Vagina (tissue), 2 donors: ENCODE measurements at regions not wholly inside any gene's neighbourhood (a gene's known extent, or its start where the extent isn't known, plus 50 kb on each side); places are given as distances from the start of the nearest gene placed in this dataset.

Experiments
- DNase-seq, 2 donors: peaks; one replicate each; pipeline ENCODE4 v3.0.0-alpha.2; 2017; ENCODE audit errors: extremely low spot score in 2 of 2
- H3K27ac ChIP-seq: fragments of 200-600 bp; sonication (generic); one replicate; pipeline ENCODE4 v1.5.1; 2019
- H3K27me3 ChIP-seq: fragments of 200-600 bp; sonication (generic); one replicate; pipeline ENCODE4 v1.5.1; 2019
- H3K36me3 ChIP-seq, 2 donors: fragments of 200-600 bp; sonication (generic); one replicate each; pipeline ENCODE4 v1.5.1; 2017 to 2019
- H3K4me1 ChIP-seq: fragments of 200-600 bp; sonication (generic); one replicate; pipeline ENCODE4 v1.5.1; 2019
- H3K4me3 ChIP-seq, 2 donors: fragments of 200-600 bp; sonication (generic); 1 replicate in 1 of 2; 2 replicates in 1 of 2; pipeline ENCODE4 v1.5.1; 2016 to 2019
- H3K9me3 ChIP-seq: fragments of 200-600 bp; sonication (generic); one replicate; pipeline ENCODE4 v1.5.1; 2019
- POLR2A ChIP-seq, 2 donors: fragments of 450-650 bp; IDR thresholded peaks; one replicate each; pipeline ENCODE4 v1.6.1; 2017; ENCODE audit warnings: antibody characterized with exemption in 2 of 2, mild to moderate bottlenecking in 2 of 2, moderate library complexity in 2 of 2
- POLR2AphosphoS5 ChIP-seq, 2 donors: sonication (generic); formaldehyde crosslinking; IDR thresholded peaks; one replicate each; pipeline ENCODE4 v1.9.0; 2017; ENCODE audit warnings: antibody characterized with exemption in 2 of 2, mild to moderate bottlenecking in 2 of 2, low read depth in 1 of 2; ENCODE audit not compliant: insufficient read depth in 1 of 2
- intact Hi-C: fragments of 100-400 bp; cut with DNase I; formaldehyde crosslinking; loops from one replicate; pipeline ENCODE4 v1.15.1; 2023
- TF ChIP-seq, protein P1 (sequence below), 3 experiments: fragments of 450-650 bp in 2 of 3; fragments of 200-600 bp in 1 of 3; sonication (generic) in 1 of 3; IDR thresholded peaks; one replicate each; pipeline ENCODE4 v1.5.1; 2017 to 2019; ENCODE audit warnings: antibody characterized with exemption in 3 of 3, mild to moderate bottlenecking in 2 of 3, moderate library complexity in 2 of 3

DNA sequence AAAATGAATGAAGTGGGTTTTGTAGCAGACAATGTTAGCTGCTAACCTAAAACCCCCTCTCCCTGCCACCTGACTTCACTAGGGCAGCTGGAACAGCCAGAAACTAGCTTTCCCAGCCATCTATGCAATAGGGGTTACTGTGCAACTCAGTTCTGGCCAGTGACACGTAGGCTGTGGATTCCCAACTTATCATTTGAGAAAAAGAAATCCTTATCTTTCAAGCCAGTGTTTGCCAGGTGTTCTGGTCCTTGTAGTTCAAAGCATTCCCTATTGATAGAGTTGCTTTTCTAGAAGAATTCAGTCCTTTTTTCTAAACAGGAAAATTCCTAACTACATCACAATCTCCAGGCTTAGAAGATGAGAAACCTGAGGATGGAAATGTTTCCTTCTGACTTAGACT lies 144.5 kb upstream of the ELAC2 start:
- Histone ChIP-seq H3K4me1 (no peaks in the 10 kb centered on the region), H3K36me3 (no peaks in the 10 kb centered on the region), H3K27ac (no peak overlapping the region), H3K4me3 (no peak overlapping the region), H3K27me3 (no peaks in the 10 kb centered on the region), H3K9me3 (no peaks in the 10 kb centered on the region)
- intact Hi-C loops, result no loop called here
- TF ChIP-seq POLR2A (IDR thresholded peaks at IDR 0.05) (no peak), POLR2AphosphoS5 (IDR thresholded peaks at IDR 0.05; ENCODE audit: insufficient read depth in 1 of 2, low read depth in 1 of 2) (no peak)
- TF ChIP-seq, protein P1, sequence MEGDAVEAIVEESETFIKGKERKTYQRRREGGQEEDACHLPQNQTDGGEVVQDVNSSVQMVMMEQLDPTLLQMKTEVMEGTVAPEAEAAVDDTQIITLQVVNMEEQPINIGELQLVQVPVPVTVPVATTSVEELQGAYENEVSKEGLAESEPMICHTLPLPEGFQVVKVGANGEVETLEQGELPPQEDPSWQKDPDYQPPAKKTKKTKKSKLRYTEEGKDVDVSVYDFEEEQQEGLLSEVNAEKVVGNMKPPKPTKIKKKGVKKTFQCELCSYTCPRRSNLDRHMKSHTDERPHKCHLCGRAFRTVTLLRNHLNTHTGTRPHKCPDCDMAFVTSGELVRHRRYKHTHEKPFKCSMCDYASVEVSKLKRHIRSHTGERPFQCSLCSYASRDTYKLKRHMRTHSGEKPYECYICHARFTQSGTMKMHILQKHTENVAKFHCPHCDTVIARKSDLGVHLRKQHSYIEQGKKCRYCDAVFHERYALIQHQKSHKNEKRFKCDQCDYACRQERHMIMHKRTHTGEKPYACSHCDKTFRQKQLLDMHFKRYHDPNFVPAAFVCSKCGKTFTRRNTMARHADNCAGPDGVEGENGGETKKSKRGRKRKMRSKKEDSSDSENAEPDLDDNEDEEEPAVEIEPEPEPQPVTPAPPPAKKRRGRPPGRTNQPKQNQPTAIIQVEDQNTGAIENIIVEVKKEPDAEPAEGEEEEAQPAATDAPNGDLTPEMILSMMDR (IDR thresholded peaks at IDR 0.05), result no peak
- no peak for DNase-seq

DNA sequence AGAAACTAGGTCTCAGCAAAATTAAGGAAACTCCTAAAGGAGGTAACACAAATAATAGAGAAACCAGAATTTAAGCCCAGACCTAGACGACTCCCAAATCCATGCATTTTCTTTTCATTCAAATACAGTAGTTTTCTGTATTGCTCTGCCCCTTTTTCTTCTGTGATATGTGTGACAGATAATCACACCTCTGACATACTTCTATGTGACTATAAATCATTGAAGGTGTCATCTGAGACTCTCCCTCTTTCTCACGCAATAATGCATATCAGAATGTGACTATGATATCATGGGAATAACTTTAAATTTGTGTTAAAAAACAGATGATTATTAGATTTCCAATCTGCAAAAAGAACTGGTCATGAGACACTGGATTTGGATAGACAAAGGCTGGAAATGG lies 143.0 kb upstream of the ELAC2 start:
- H3K27me3 ChIP-seq, result no peaks in the 10 kb centered on the region
- no peak for DNase-seq
- no peaks in the 10 kb centered on the region for H3K36me3 ChIP-seq
- H3K9me3 ChIP-seq, result no peaks in the 10 kb centered on the region
- no peak overlapping the region for H3K4me3 ChIP-seq
- intact Hi-C loops, result no loop called here
- no peak for TF ChIP-seq POLR2AphosphoS5 (IDR thresholded peaks at IDR 0.05; ENCODE audit: insufficient read depth in 1 of 2, low read depth in 1 of 2)
- TF ChIP-seq POLR2A (IDR thresholded peaks at IDR 0.05), result no peak
- TF ChIP-seq, protein P1 (IDR thresholded peaks at IDR 0.05), result no peak
- no peaks in the 10 kb centered on the region for H3K4me1 ChIP-seq
- H3K27ac ChIP-seq, result no peak overlapping the region

DNA sequence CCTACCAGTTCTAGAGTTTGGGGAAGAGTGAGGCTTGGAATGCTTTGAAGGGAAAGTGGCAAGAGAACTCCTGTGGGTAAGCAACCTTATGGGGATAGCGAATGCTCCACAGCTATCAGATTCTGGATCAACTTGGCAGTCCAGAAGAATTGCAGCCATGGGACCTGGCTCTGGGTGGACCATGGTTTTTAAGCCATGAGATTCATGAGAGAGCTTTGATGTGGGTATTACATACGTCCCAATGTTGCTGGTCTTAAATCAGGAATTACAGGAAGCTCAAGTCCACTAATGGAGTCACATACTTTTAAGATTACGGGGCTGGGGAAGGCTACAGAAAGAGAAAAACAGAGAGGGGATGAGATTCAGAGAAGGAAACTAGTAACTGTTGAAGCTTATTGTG lies 142.5 kb upstream of the ELAC2 start:
- Histone ChIP-seq H3K4me3 (no peak overlapping the region), H3K27me3 (no peaks in the 10 kb centered on the region), H3K4me1 (no peaks in the 10 kb centered on the region), H3K27ac (no peak overlapping the region), H3K36me3 (no peaks in the 10 kb centered on the region), H3K9me3 (no peaks in the 10 kb centered on the region)
- DNase-seq, result no peak
- no peak for TF ChIP-seq POLR2A (IDR thresholded peaks at IDR 0.05)
- TF ChIP-seq, protein P1 (IDR thresholded peaks at IDR 0.05), result no peak
- no peak for TF ChIP-seq POLR2AphosphoS5 (IDR thresholded peaks at IDR 0.05; ENCODE audit: insufficient read depth in 1 of 2, low read depth in 1 of 2)
- intact Hi-C loops, result no loop called here

DNA sequence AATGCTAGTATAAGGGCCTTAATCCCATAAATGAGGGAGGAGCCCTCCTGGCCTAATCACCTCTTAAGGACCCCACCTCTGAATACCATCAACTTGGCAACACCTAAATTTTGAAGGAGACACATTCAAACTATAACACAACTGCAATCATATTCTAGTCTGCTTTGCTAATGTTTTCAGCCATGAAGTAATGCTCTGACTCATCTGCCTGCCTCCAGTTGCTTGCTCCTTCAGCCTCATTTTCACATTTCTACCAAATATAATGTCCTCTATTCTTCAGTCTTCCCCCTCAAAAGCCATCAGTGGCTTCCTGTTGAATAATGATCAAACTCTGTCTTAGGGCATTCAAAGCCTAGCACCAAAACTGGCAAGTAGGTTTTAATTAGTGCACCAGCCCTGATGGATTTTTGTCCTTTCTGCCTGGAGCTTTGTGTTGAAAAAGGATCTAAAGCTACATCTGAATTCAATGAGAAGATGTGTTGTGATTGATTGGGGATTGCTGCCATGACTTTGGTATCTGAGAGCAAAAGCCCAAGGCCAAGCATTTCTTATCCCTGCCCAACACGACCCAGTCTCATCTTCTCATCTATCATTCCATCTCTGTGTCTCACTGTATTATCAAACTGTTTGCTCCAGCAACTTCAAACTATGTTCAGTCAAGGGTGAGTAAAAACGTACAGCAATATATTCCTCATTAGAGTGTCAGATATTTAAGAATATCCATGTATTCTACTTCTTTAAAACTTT lies 140.8 kb upstream of the ELAC2 start:
- no peak overlapping the region for H3K4me3 ChIP-seq
- no peaks in the 10 kb centered on the region for H3K27me3 ChIP-seq
- no peak overlapping the region for H3K27ac ChIP-seq
- H3K9me3 ChIP-seq, result no peaks in the 10 kb centered on the region
- intact Hi-C loops, result no loop called here
- no peak for DNase-seq
- H3K4me1 ChIP-seq, result no peaks in the 10 kb centered on the region
- TF ChIP-seq POLR2AphosphoS5 (IDR thresholded peaks at IDR 0.05; ENCODE audit: insufficient read depth in 1 of 2, low read depth in 1 of 2), result no peak
- TF ChIP-seq, protein P1 (IDR thresholded peaks at IDR 0.05), result no peak
- TF ChIP-seq POLR2A (IDR thresholded peaks at IDR 0.05), result no peak
- H3K36me3 ChIP-seq, result no peaks in the 10 kb centered on the region

DNA sequence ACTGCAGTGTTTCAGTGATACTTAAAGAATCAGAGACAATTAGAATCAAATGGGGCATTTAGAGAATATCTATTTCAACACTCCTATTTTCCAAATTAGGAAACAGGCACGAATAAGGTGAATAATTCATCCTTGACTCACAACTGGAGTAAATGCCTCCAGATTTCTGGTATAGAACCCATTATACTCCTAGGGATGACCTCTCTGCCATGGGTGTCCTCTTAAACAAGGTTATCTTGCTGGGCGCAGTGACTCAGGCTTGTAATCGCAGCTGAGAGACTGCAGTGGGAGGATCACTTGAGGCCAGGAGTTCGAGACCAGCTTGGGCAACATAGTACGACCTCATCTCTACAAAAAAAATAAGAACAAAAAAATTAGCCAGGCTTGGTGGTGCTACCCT lies 139.8 kb upstream of the ELAC2 start:
- TF ChIP-seq, protein P1 (IDR thresholded peaks at IDR 0.05), result no peak
- TF ChIP-seq POLR2A (IDR thresholded peaks at IDR 0.05) (no peak), POLR2AphosphoS5 (IDR thresholded peaks at IDR 0.05; ENCODE audit: insufficient read depth in 1 of 2, low read depth in 1 of 2) (no peak)

More for the DNA sequence above, 139.8 kb upstream of the ELAC2 start:
- no peak overlapping the region for H3K4me3 ChIP-seq
- DNase-seq, result no peak
- H3K27me3 ChIP-seq, result no peaks in the 10 kb centered on the region
- H3K9me3 ChIP-seq, result no peaks in the 10 kb centered on the region
- no peak overlapping the region for H3K27ac ChIP-seq
- H3K36me3 ChIP-seq, result no peaks in the 10 kb centered on the region
- intact Hi-C loops, result no loop called here
- H3K4me1 ChIP-seq, result no peaks in the 10 kb centered on the region
